Body of pancreas (tissue), 4 donors: ENCODE measurements at regions not wholly inside any gene's neighbourhood (a gene's known extent, or its start where the extent isn't known, plus 50 kb on each side); places are given as distances from the start of the nearest gene placed in this dataset.

Source experiments
- ATAC-seq: fragments of 150-250 bp; one replicate; pipeline ENCODE4 v1.9.1; 2016
- DNase-seq, 4 donors: peaks; one replicate each; pipeline ENCODE4 v3.0.0-alpha.2; 2019
- H3K27ac ChIP-seq, 4 donors: fragments of 200-600 bp; sonication (generic); 1 replicate in 3 of 4; 2 replicates in 1 of 4; pipeline versions ENCODE4 v1.5.1 to v1.6.1; 2016 to 2019; ENCODE audit warnings: mild to moderate bottlenecking in 1 of 4, mixed read lengths in 1 of 4, moderate library complexity in 1 of 4
- H3K27me3 ChIP-seq, 2 donors: fragments of 200-600 bp; sonication (generic); one replicate each; pipeline ENCODE4 v1.6.0; 2016; ENCODE audit warnings: mild to moderate bottlenecking in 1 of 2
- H3K36me3 ChIP-seq, 2 donors: fragments of 200-600 bp; sonication (generic); replicated peaks in 1 of 2; 2 replicates each; pipeline ENCODE4 v1.5.1; 2016; ENCODE audit warnings: low read depth in 2 of 2; ENCODE audit not compliant: insufficient read depth in 1 of 2
- H3K4me1 ChIP-seq: fragments of 200-600 bp; sonication (generic); one replicate; pipeline ENCODE4 v1.6.0; 2016
- H3K4me3 ChIP-seq, 2 donors: fragments of 200-600 bp; sonication (generic); 1 replicate in 1 of 2; 2 replicates in 1 of 2; pipeline ENCODE4 v1.5.1; 2016 to 2019
- H3K9me3 ChIP-seq, 3 donors: fragments of 200-600 bp; sonication (generic); 1 replicate in 2 of 3; 2 replicates in 1 of 3; pipeline ENCODE4 v1.5.1; 2016
- POLR2A ChIP-seq, 3 donors: fragments of 450-650 bp; IDR thresholded peaks; one replicate each; pipeline ENCODE4 v1.6.1; 2016; ENCODE audit warnings: antibody characterized with exemption in 3 of 3, mild to moderate bottlenecking in 2 of 3
- WGBS, 2 donors: methylation state at CpG; one replicate each; pipeline ENCODE4 v1.1.5; 2017; 5-methylcytosine and 5-hydroxymethylcytosine counted together
- intact Hi-C: fragments of 100-400 bp; cut with DNase I; formaldehyde crosslinking; loops from one replicate; pipeline ENCODE4 v1.15.1; 2023
- TF ChIP-seq, protein P1 (sequence below), 7 experiments: fragments of 450-650 bp in 4 of 7; fragments of 200-600 bp in 3 of 7; sonication (generic) in 3 of 7; IDR thresholded peaks; one replicate each; pipeline ENCODE4 v1.5.1; 2016 to 2019; ENCODE audit warnings: antibody characterized with exemption in 7 of 7

DNA sequence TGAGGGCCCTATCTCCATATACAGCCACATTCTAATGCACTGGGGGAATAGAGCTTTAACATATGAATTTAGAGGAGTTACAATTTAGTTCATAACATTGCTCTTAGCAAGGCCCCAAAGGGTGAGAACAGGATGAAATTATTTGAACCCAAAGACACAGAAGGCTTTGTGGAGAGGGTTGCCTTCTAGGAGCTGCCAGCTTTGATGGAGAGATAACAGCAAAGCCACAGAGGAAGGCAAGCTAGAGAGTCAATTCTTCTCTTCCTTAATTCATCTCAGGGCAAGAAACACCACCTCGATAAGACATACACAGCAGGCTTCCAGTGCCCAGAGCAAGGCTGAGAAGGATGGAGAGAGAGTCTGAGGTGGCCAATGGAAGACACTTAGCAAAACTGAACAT lies 94.8 kb upstream of the TMPRSS15 start:
- ATAC-seq: no peak
- no peak overlapping the region for H3K4me3 ChIP-seq
- DNase-seq: no peak
- H3K4me1 ChIP-seq: no peaks in the 10 kb centered on the region
- no peaks in the 10 kb centered on the region for H3K27me3 ChIP-seq
- H3K36me3 ChIP-seq: no peaks in the 10 kb centered on the region
- 29 to 41% methylated on average over 1 of the region's 1 CpG for WGBS, 2 donors
- H3K9me3 ChIP-seq: no peaks in the 10 kb centered on the region
- intact Hi-C loops: no loop called here
- no peak overlapping the region for H3K27ac ChIP-seq
- TF ChIP-seq, protein P1, sequence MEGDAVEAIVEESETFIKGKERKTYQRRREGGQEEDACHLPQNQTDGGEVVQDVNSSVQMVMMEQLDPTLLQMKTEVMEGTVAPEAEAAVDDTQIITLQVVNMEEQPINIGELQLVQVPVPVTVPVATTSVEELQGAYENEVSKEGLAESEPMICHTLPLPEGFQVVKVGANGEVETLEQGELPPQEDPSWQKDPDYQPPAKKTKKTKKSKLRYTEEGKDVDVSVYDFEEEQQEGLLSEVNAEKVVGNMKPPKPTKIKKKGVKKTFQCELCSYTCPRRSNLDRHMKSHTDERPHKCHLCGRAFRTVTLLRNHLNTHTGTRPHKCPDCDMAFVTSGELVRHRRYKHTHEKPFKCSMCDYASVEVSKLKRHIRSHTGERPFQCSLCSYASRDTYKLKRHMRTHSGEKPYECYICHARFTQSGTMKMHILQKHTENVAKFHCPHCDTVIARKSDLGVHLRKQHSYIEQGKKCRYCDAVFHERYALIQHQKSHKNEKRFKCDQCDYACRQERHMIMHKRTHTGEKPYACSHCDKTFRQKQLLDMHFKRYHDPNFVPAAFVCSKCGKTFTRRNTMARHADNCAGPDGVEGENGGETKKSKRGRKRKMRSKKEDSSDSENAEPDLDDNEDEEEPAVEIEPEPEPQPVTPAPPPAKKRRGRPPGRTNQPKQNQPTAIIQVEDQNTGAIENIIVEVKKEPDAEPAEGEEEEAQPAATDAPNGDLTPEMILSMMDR (IDR thresholded peaks at IDR 0.05): no peak
- no peak for TF ChIP-seq POLR2A (IDR thresholded peaks at IDR 0.05)

DNA sequence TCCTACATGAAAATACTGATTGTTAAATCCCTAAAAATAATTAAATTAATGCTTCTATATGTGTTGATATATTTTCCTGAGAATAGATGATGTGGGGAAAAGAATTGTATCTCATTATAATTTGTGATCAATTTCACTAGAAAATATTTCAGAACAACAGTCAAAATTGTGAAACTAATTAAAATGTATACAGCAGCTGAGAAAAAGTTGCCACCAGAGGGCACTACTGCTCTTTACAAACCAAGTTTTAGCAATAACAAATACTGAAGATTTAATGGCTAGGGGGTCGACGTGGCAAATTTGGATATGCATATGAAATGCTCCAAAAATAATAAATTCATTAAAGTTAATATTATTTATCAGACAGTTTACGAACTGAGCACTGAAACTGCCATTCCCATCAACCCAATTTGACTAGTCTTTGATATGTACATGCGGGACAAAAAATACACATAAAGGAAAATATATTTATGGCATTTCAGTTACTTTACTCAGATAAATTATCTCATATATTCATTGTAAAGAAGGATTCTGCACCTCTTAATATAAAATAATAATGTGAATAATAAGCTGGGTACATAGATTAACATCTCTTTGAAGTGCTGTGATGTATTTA lies 96.3 kb upstream of the TMPRSS15 start:
- intact Hi-C loops: no loop called here
- DNase-seq: peak; percentile 44 to 63 (median 45)
- WGBS, 2 donors: 23% methylated on average over 4 of the region's 4 CpGs

DNA sequence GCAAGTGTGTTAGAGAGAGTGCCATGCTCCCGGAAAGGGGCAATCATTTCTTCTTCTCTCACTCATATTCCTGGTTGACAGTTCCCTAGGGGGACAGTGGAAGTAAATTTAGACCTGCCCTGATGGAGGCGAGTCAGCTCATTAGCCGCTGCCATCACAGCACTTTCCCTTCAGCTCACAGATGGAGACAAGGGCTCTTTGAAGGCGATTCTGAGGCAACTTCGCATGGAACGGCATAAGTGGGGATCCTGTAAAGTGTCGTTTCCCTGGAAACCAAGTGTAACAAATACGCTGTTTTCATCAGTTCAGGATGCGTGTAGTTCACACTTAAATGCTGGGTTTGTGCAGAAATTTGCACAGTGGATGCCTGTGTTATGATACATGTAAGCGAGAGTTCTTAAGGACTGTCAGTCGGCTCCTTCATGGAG lies 114.5 kb upstream of the TMPRSS15 start:
- Histone ChIP-seq H3K4me1 (no peaks in the 10 kb centered on the region), H3K27me3 (no peaks in the 10 kb centered on the region), H3K27ac (no peak overlapping the region), H3K4me3 (no peak overlapping the region), H3K36me3 (no peaks in the 10 kb centered on the region), H3K9me3 (no peaks in the 10 kb centered on the region)
- intact Hi-C loops: no loop called here
- DNase-seq (no peak), ATAC-seq (no peak)
- 74 to 78% methylated on average over 11 of the region's 11 CpGs for WGBS, 2 donors
- TF ChIP-seq, protein P1 (IDR thresholded peaks at IDR 0.05): no peak
- TF ChIP-seq POLR2A (IDR thresholded peaks at IDR 0.05): no peak

More for the DNA sequence above, 96.3 kb upstream of the TMPRSS15 start:
- no peaks in the 10 kb centered on the region for H3K9me3 ChIP-seq
- H3K4me1 ChIP-seq: no peaks in the 10 kb centered on the region
- ATAC-seq: no peak
- H3K27ac ChIP-seq: no peak overlapping the region
- no peaks in the 10 kb centered on the region for H3K36me3 ChIP-seq
- TF ChIP-seq, protein P1 (IDR thresholded peaks at IDR 0.05): peak; percentile 8 to 78 (median 58)
- no peak for TF ChIP-seq POLR2A (IDR thresholded peaks at IDR 0.05)
- no peaks in the 10 kb centered on the region for H3K27me3 ChIP-seq
- H3K4me3 ChIP-seq: no peak overlapping the region

DNA sequence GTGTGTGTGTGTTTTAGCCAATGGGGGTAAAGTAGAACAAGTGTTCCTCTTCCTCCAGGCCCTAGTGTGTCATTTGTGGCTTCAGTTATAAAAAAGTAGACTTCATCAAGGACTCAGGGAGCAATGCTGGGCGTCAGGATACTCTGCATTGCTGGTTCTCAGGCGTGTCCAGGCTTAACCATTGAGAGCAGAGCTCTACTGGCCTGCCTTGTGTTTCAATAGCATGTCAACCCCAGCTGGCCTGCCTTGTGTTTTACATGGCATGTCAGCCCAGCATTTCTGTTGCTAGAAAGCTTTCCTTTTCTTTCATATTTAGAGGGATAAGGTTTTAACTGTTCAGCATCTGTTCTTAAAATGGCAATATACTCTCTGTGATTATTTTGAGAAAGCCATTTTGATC lies 117.6 kb upstream of the TMPRSS15 start:
- Histone ChIP-seq H3K4me1 (no peaks in the 10 kb centered on the region), H3K9me3 (no peaks in the 10 kb centered on the region), H3K27ac (no peak overlapping the region), H3K36me3 (no peaks in the 10 kb centered on the region), H3K4me3 (no peak overlapping the region), H3K27me3 (no peaks in the 10 kb centered on the region)
- WGBS, 2 donors: 0 to 14% methylated on average over 2 of the region's 2 CpGs
- no peak for DNase-seq
- intact Hi-C loops: no loop called here
- TF ChIP-seq POLR2A (IDR thresholded peaks at IDR 0.05): no peak
- TF ChIP-seq, protein P1 (IDR thresholded peaks at IDR 0.05): no peak
- no peak for ATAC-seq
